HUES6 (cell line): ENCODE measurements at regions not wholly inside any gene's neighbourhood (a gene's known extent, or its start where the extent isn't known, plus 50 kb on each side); places are given as distances from the start of the nearest gene placed in this dataset.

Source experiments
- H3K27ac ChIP-seq: 2 replicates; pipeline ENCODE4 v1.7.0; 2013; ENCODE audit warnings: low read depth, mild to moderate bottlenecking, low read length, inconsistent platforms
- H3K27me3 ChIP-seq: 2 replicates; pipeline ENCODE4 v1.6.1; 2013; ENCODE audit warnings: low read length; ENCODE audit not compliant: control insufficient read depth, insufficient read depth
- H3K36me3 ChIP-seq: 2 replicates; pipeline ENCODE4 v1.6.1; 2013; ENCODE audit warnings: low read length; ENCODE audit not compliant: control insufficient read depth, insufficient read depth
- H3K4me1 ChIP-seq: 2 replicates; pipeline ENCODE4 v1.6.1; 2013; ENCODE audit warnings: low read length; ENCODE audit not compliant: control insufficient read depth, insufficient read depth
- H3K4me3 ChIP-seq: 2 replicates; pipeline ENCODE4 v1.5.1; 2013; ENCODE audit warnings: low read depth, low read length
- H3K9ac ChIP-seq: one replicate; pipeline ENCODE4 v1.6.1; 2013; ENCODE audit warnings: mild to moderate bottlenecking, low read length
- H3K9me3 ChIP-seq: 2 replicates; pipeline ENCODE4 v1.6.1; 2013; ENCODE audit warnings: low read depth, low read length; ENCODE audit not compliant: control insufficient read depth, insufficient read depth

- H3K9me3 ChIP-seq = no peaks in the 10 kb centered on the region
- no peaks in the 10 kb centered on the region for H3K36me3 ChIP-seq
- H3K4me1 ChIP-seq = 0 out of 2 replicates have a peak, but pooled peaks cover 4% of the 10 kb centered on the region
- H3K27me3 ChIP-seq = peaks cover 57% of the 10 kb centered on the region
- no peak overlapping the region for H3K27ac ChIP-seq
- H3K9ac ChIP-seq = no peak overlapping the region
- peak overlapping the region; percentile 79 for H3K4me3 ChIP-seq
These were observed 349.7 kb downstream of the LIG4 start for GRCh38 chr13:107865643-107866031.

DNA sequence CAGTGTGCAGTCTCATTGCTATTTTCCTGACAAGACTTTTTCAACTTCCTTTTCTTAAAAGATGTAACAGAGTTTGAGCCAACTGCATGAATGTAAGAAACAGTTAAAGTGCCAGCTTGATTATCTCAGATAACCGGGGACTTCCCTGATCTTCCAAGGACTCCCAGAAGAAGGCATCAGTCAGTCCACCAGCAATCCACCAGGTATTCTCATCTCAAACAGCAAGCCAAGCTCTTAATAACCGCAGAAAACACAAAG is 350.1 kb downstream of the LIG4 start:
- no peaks in the 10 kb centered on the region for H3K9me3 ChIP-seq
- H3K4me3 ChIP-seq = peak overlapping the region; percentile 79
- no peak overlapping the region for H3K27ac ChIP-seq
- H3K4me1 ChIP-seq = 0 out of 2 replicates have a peak, but pooled peaks cover 4% of the 10 kb centered on the region
- no peaks in the 10 kb centered on the region for H3K36me3 ChIP-seq
- H3K9ac ChIP-seq = no peak overlapping the region
- peaks cover 53% of the 10 kb centered on the region for H3K27me3 ChIP-seq

DNA sequence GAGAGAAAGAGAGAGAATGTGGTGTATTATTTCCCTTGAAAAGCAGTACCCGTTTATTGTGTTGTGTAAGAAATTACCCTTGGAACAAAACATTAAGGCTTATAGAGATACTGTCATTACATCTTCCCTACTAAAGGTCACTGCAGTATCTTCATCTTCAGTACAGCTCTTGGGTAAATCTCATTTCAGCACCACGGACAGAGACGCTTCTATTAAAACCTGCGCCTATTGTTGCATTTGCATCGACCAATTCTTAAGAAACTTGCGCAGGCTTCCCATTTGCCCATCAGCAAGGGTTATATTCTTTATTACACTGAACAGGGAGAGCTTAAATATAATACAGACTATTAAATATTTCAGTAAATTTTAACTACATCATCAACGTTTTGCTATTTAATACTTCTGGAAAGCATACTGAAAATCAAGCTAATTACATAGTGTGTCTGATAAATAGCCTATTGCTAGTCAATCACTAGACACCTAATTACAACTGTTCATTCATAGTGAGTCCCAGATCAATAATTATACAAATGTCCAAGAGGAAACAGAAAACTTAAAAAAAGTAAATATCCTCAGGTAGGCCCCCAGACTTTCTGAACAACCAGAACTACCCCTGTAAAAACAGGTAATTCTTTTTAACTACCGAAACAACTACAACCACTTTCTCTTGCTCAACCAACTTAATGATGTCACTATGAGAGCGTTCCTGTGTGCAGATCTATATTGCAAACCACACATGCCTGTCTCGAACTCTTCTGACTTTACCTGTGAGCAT is 350.6 kb downstream of the LIG4 start:
- peak overlapping the region; percentile 79 for H3K4me3 ChIP-seq
- H3K36me3 ChIP-seq = no peaks in the 10 kb centered on the region
- H3K27ac ChIP-seq = no peak overlapping the region
- H3K9me3 ChIP-seq = no peaks in the 10 kb centered on the region
- peaks cover 48% of the 10 kb centered on the region for H3K27me3 ChIP-seq
- no peak overlapping the region for H3K9ac ChIP-seq
- H3K4me1 ChIP-seq = 0 out of 2 replicates have a peak, but pooled peaks cover 4% of the 10 kb centered on the region

DNA sequence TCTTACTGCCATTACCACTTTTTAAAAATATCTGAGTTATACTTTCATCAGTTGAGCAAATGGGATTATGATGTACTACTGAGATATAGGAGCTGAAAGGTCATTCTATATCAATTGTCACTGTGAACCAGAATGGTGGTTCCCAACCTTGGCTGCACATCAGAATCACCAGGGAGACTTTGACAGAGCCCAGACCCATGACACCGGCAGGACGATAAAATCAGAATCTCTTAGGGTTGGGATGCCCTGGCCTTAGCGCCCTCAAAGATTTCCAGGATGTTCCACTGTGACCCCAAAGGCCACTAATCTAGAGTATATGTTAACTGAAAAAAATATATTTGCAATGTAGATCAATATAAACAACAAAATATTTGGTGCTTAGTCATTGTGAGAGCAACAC is 355.1 kb downstream of the LIG4 start:
- Histone ChIP-seq H3K27me3 (peaks cover 8% of the 10 kb centered on the region), H3K27ac (no peak overlapping the region), H3K9ac (no peak overlapping the region), H3K4me3 (no peak overlapping the region), H3K4me1 (no peaks in the 10 kb centered on the region), H3K9me3 (no peaks in the 10 kb centered on the region), H3K36me3 (no peaks in the 10 kb centered on the region)

GRCh38 chr13:107854880-107855279 is 360.5 kb downstream of the LIG4 start:
- H3K9ac ChIP-seq = no peak overlapping the region
- H3K9me3 ChIP-seq = no peaks in the 10 kb centered on the region
- H3K27me3 ChIP-seq = no peaks in the 10 kb centered on the region
- no peaks in the 10 kb centered on the region for H3K4me1 ChIP-seq
- no peaks in the 10 kb centered on the region for H3K36me3 ChIP-seq
- H3K27ac ChIP-seq = no peak overlapping the region
- no peak overlapping the region for H3K4me3 ChIP-seq

- Histone ChIP-seq H3K27me3 (no peaks in the 10 kb centered on the region), H3K27ac (no peak overlapping the region), H3K36me3 (no peaks in the 10 kb centered on the region), H3K9me3 (no peaks in the 10 kb centered on the region), H3K9ac (no peak overlapping the region), H3K4me3 (no peak overlapping the region), H3K4me1 (peaks cover 7% of the 10 kb centered on the region)
These were observed 363.3 kb downstream of the LIG4 start for GRCh38 chr13:107852072-107852471.

- Histone ChIP-seq H3K27me3 (no peaks in the 10 kb centered on the region), H3K9ac (no peak overlapping the region), H3K4me1 (peaks cover 7% of the 10 kb centered on the region), H3K4me3 (no peak overlapping the region), H3K27ac (no peak overlapping the region), H3K9me3 (no peaks in the 10 kb centered on the region), H3K36me3 (no peaks in the 10 kb centered on the region)
These were observed 363.7 kb downstream of the LIG4 start for GRCh38 chr13:107851670-107852069.

DNA sequence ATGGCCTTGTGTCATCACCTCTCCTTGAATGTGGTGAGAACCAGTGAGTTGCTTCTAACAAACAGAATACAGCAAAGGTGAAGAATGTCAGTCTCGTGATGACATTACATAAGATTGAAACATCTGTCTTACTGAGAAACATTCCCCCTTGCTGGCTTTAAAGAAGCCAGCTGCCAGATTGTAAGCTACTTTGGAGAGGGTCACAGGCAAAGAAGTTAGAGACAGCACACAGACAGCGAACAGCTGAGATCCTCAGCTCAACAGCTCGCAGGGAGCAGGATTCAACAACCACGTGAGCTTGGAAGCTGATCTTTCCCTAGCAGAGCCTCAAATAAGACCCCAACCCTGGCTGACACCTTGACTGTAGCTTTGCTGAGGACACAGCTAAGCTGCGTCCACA is 367.9 kb downstream of the LIG4 start:
- H3K4me1 ChIP-seq = peaks cover 25% of the 10 kb centered on the region
- no peak overlapping the region for H3K4me3 ChIP-seq
- H3K9me3 ChIP-seq = no peaks in the 10 kb centered on the region
- no peak overlapping the region for H3K27ac ChIP-seq
- no peaks in the 10 kb centered on the region for H3K36me3 ChIP-seq
- no peak overlapping the region for H3K9ac ChIP-seq
- no peaks in the 10 kb centered on the region for H3K27me3 ChIP-seq

- Histone ChIP-seq H3K4me3 (no peak overlapping the region), H3K36me3 (no peaks in the 10 kb centered on the region), H3K9ac (no peak overlapping the region), H3K27ac (no peak overlapping the region), H3K9me3 (no peaks in the 10 kb centered on the region), H3K27me3 (no peaks in the 10 kb centered on the region), H3K4me1 (peaks cover 25% of the 10 kb centered on the region)
These were observed 368.7 kb downstream of the LIG4 start for GRCh38 chr13:107846642-107847041.

- Histone ChIP-seq H3K4me3 (no peak overlapping the region), H3K9me3 (no peaks in the 10 kb centered on the region), H3K4me1 (peaks cover 27% of the 10 kb centered on the region), H3K27ac (no peak overlapping the region), H3K27me3 (no peaks in the 10 kb centered on the region), H3K9ac (no peak overlapping the region), H3K36me3 (no peaks in the 10 kb centered on the region)
These were observed 369.4 kb downstream of the LIG4 start for GRCh38 chr13:107845911-107846310.

DNA sequence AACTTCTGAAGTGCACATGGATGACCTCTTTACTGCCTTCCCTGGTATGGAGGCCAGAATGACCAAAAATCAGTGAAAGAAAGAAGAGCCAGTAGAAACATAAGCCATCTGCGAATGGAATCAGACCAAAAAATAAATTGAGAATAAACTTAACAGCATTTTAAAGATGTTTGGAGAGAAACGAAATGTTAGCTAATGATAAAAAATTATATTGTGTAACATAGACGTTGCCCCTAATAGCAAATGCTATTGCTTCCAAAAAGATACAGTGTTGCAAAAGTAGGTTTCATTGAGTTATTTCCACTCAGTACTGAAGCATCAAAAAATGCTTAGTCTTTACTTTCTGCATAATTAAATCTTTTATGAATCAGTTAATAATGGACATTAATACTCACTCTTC is 371.7 kb downstream of the LIG4 start:
- Histone ChIP-seq H3K36me3 (no peaks in the 10 kb centered on the region), H3K4me3 (no peak overlapping the region), H3K27ac (no peak overlapping the region), H3K9ac (no peak overlapping the region), H3K27me3 (no peaks in the 10 kb centered on the region), H3K4me1 (peaks cover 34% of the 10 kb centered on the region), H3K9me3 (no peaks in the 10 kb centered on the region)

DNA sequence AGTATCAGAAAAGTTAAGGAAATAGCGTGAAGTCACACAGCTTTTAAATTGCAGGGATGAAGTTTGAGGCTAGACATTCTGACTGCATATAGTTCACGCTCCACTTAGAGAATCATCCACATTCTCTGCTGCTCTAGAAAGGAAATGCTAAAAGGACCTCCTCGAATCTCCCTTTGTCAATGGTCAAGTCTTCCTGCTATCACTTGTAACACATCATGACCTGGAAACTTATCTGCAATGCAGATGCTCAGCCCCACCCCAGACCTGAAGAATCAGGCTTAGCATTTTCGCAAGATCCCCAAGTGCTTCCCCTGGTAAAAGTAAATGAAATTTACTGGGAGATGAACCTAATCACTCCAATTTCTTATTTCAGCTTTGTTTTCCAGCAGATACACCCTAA is 372.1 kb downstream of the LIG4 start:
- Histone ChIP-seq H3K9me3 (no peaks in the 10 kb centered on the region), H3K4me1 (peaks cover 38% of the 10 kb centered on the region), H3K9ac (no peak overlapping the region), H3K4me3 (no peak overlapping the region), H3K27me3 (no peaks in the 10 kb centered on the region), H3K36me3 (no peaks in the 10 kb centered on the region), H3K27ac (no peak overlapping the region)
